SK-N-SH (cell line): ENCODE measurements at regions not wholly inside any gene's neighbourhood (a gene's known extent, or its start where the extent isn't known, plus 50 kb on each side); places are given as distances from the start of the nearest gene placed in this dataset.

Experiments
- CTCF ChIA-PET: fragments of 300-600, 350-600 bp; formaldehyde crosslinking; extraction: SDS; loops from one replicate; lab custom pipeline; 2021; lab: Yijun Ruan, JAX
- POLR2A ChIA-PET: fragments of 350-600 bp; sonication (Branson Sonifier 250); formaldehyde crosslinking; extraction: SDS; loops from one replicate; lab custom pipeline; 2020; ENCODE audit warnings: antibody characterized with exemption, inconsistent platforms; lab: Yijun Ruan, JAX
- DNase-seq: peaks from one replicate; pipeline ENCODE4 v3.0.0; 2012
- H2AFZ ChIP-seq: fragments of 200-600 bp; sonication (generic); 2 replicates; pipeline ENCODE4 v1.8.1; 2016; ENCODE audit warnings: antibody characterized with exemption, mild to moderate bottlenecking, low read depth
- H3F3A ChIP-seq: fragments of 200-600 bp; sonication (generic); replicated peaks from 2 replicates; pipeline ENCODE3; 2016; ENCODE audit warnings: antibody characterized with exemption, mild to moderate bottlenecking; ENCODE audit not compliant: insufficient read depth
- H3K27ac ChIP-seq, 2 experiments: fragments of 200-500 bp in 1 of 2; fragments of 200-600 bp in 1 of 2; sonication (Bioruptor generic) in 1 of 2; sonication (generic), shearing (Covaris generic) in 1 of 2; 2 replicates each; pipeline versions ENCODE4 v1.5.1 to v1.6.1; 2014 to 2016; ENCODE audit warnings: low read depth in 2 of 2, inconsistent platforms in 1 of 2, low read length in 1 of 2, mild to moderate bottlenecking in 1 of 2, mixed read lengths in 1 of 2
- H3K27me3 ChIP-seq: fragments of 200-600 bp; sonication (generic), shearing (Covaris generic); 2 replicates; pipeline ENCODE4 v1.6.1; 2016; ENCODE audit warnings: mixed run types; ENCODE audit not compliant: insufficient read depth
- H3K36me3 ChIP-seq, 2 experiments: fragments of 200-500 bp in 1 of 2; fragments of 200-600 bp in 1 of 2; sonication (Bioruptor generic) in 1 of 2; sonication (generic) in 1 of 2; replicated peaks in 1 of 2; 2 replicates each; pipeline versions ENCODE3 to v1.5.1; 2014 to 2016; ENCODE audit warnings: low read length in 1 of 2, mild to moderate bottlenecking in 1 of 2; ENCODE audit not compliant: insufficient read depth in 2 of 2, control insufficient read depth in 1 of 2
- H3K4me1 ChIP-seq, 2 experiments: fragments of 200-500 bp in 1 of 2; fragments of 200-600 bp in 1 of 2; sonication (Bioruptor generic) in 1 of 2; sonication (generic), shearing (Covaris generic) in 1 of 2; 2 replicates each; pipeline versions ENCODE4 v1.5.1 to v1.6.1; 2014 to 2016; ENCODE audit warnings: low read depth in 1 of 2, low read length in 1 of 2, mixed run types in 1 of 2; ENCODE audit not compliant: insufficient read depth in 2 of 2, control insufficient read depth in 1 of 2
- H3K4me2 ChIP-seq: fragments of 200-600 bp; sonication (generic), shearing (Covaris generic); 2 replicates; pipeline ENCODE4 v1.6.1; 2017; ENCODE audit warnings: mixed run types
- H3K4me3 ChIP-seq, 2 experiments: fragments of 200-500 bp in 1 of 2; fragments of 200-600 bp in 1 of 2; sonication (Bioruptor generic) in 1 of 2; sonication (generic), shearing (Covaris generic) in 1 of 2; 2 replicates each; pipeline versions ENCODE4 v1.5.1 to v1.8.1; 2014 to 2016; ENCODE audit warnings: low read depth in 2 of 2, inconsistent platforms in 1 of 2, low read length in 1 of 2, mild to moderate bottlenecking in 1 of 2, mixed read lengths in 1 of 2, moderate library complexity in 1 of 2
- H3K79me2 ChIP-seq: fragments of 200-600 bp; sonication (generic); 2 replicates; pipeline ENCODE4 v1.8.1; 2017; ENCODE audit warnings: mild to moderate bottlenecking; ENCODE audit not compliant: insufficient read depth
- H3K9ac ChIP-seq: fragments of 200-600 bp; sonication (generic); 2 replicates; pipeline ENCODE4 v1.6.1; 2017; ENCODE audit warnings: mixed run types
- H3K9me2 ChIP-seq: fragments of 200-600 bp; sonication (generic); 2 replicates; pipeline ENCODE4 v1.6.1; 2017; ENCODE audit warnings: mixed run types
- H3K9me3 ChIP-seq: fragments of 200-600 bp; sonication (generic); 2 replicates; pipeline ENCODE4 v1.6.1; 2017; ENCODE audit warnings: mixed run types, mild to moderate bottlenecking, moderate library complexity
- H4K20me1 ChIP-seq: fragments of 200-600 bp; sonication (generic); 2 replicates; pipeline ENCODE4 v1.6.1; 2017; ENCODE audit warnings: mild to moderate bottlenecking, mixed run types; ENCODE audit not compliant: insufficient read depth
- CHD2 ChIP-seq: fragments of 150-350 bp; IDR thresholded peaks from 2 replicates; pipeline ENCODE4 v1.6.1; 2018; ENCODE audit warnings: low read length; ENCODE audit not compliant: partially characterized antibody
- EP300 ChIP-seq, 2 experiments: IDR thresholded peaks; 2 replicates each; pipeline versions ENCODE4 v1.4.0 to v1.6.1; 2012; ENCODE audit warnings: borderline replicate concordance in 1 of 2, low read depth in 1 of 2, low read length in 1 of 2
- FOSL2 ChIP-seq: IDR thresholded peaks from 2 replicates; pipeline ENCODE4 v1.4.0; 2012; ENCODE audit warnings: low read depth, mild to moderate bottlenecking, moderate library complexity, borderline replicate concordance
- GABPA ChIP-seq: IDR thresholded peaks from 2 replicates; pipeline ENCODE4 v1.4.0; 2012; ENCODE audit warnings: low read depth, mild to moderate bottlenecking
- GATA2 ChIP-seq: sonication (generic); formaldehyde crosslinking; IDR thresholded peaks from 2 replicates; pipeline ENCODE4 v1.5.0; 2020; ENCODE audit warnings: mild to moderate bottlenecking, missing genetic modification reagents
- JUND ChIP-seq: IDR thresholded peaks from 2 replicates; pipeline ENCODE4 v1.4.0; 2012
- NFIC ChIP-seq: IDR thresholded peaks from 2 replicates; pipeline ENCODE4 v1.4.0; 2012; ENCODE audit warnings: borderline replicate concordance
- NRF1 ChIP-seq: IDR thresholded peaks from 2 replicates; pipeline ENCODE4 v1.6.1; 2012; ENCODE audit warnings: low read depth, mild to moderate bottlenecking, low read length
- POLR2AphosphoS5 ChIP-seq: IDR thresholded peaks from 2 replicates; pipeline ENCODE4 v1.6.1; 2012; ENCODE audit warnings: low read depth, low read length
- RFX5 ChIP-seq: IDR thresholded peaks from 2 replicates; pipeline ENCODE4 v1.6.1; 2012; ENCODE audit warnings: mild to moderate bottlenecking, improper control_type of control experiment, low read length
- SMC3 ChIP-seq: IDR thresholded peaks from 2 replicates; pipeline ENCODE4 v1.6.1; 2012; ENCODE audit warnings: low read depth, low read length, improper control_type of control experiment
- TAF1 ChIP-seq: IDR thresholded peaks from 2 replicates; pipeline ENCODE4 v1.6.1; 2012; ENCODE audit warnings: low read depth, mild to moderate bottlenecking, low read length, moderate library complexity, borderline replicate concordance
- TCF12 ChIP-seq: IDR thresholded peaks from 2 replicates; pipeline ENCODE4 v1.4.0; 2012
- TEAD4 ChIP-seq: IDR thresholded peaks from 2 replicates; pipeline ENCODE4 v1.4.0; 2012; ENCODE audit warnings: mild to moderate bottlenecking, borderline replicate concordance; ENCODE audit not compliant: insufficient read depth
- YY1 ChIP-seq: IDR thresholded peaks from 2 replicates; pipeline ENCODE4 v1.4.0; 2012; ENCODE audit warnings: low read depth, mild to moderate bottlenecking
- WGBS: methylation state at CpG from one replicate; pipeline ENCODE4 v1.1.6; 2017; ENCODE audit warnings: low lambda C conversion rate; 5-methylcytosine and 5-hydroxymethylcytosine counted together
- TF ChIP-seq, protein P1 (sequence below): IDR thresholded peaks from 2 replicates; pipeline ENCODE4; 2012
- TF ChIP-seq, protein P2 (sequence below): IDR thresholded peaks from 2 replicates; pipeline ENCODE4 v1.4.0; 2012; ENCODE audit warnings: low read depth
- TF ChIP-seq, protein P3 (sequence below): IDR thresholded peaks from 2 replicates; pipeline ENCODE4 v1.4.0; 2012; ENCODE audit warnings: low read depth, borderline replicate concordance
- TF ChIP-seq, protein P4 (sequence below): fragments of 150-350 bp; IDR thresholded peaks from 2 replicates; pipeline ENCODE4 v1.6.1; 2016; ENCODE audit warnings: mild to moderate bottlenecking, low read depth, low read length

DNA sequence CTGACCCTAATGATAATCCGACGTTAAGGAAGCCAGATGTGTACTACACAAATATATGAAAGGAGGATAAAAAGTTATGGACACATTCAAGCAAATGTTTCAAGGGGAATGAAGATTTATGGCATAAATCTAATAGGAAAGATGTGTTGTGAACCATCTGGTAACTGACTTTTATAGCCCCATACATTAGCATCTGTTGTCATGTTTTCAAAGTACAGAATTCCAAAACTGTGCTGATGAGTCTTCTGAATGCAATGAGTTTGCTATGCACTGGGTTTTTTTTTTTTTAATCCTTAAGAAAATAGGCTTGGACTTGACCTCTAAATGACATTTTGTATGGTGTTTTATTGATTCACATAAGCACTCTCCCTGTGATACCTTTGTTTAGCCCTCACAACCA is 158.5 kb upstream of the ESRRG start:
- no peaks in the 10 kb centered on the region for H3K36me3 ChIP-seq
- POLR2A ChIA-PET = no interaction called here
- no peak overlapping the region for H3K27ac ChIP-seq
- no peak overlapping the region for H3K9ac ChIP-seq
- no peaks in the 10 kb centered on the region for H3K9me3 ChIP-seq
- no peaks in the 10 kb centered on the region for H3F3A ChIP-seq
- WGBS = 76% methylated on average over 2 of the region's 2 CpGs
- H3K27me3 ChIP-seq = no peaks in the 10 kb centered on the region
- TF ChIP-seq GATA2 (CRISPR knock-in tag) = no peak
- TF ChIP-seq, protein P1, sequence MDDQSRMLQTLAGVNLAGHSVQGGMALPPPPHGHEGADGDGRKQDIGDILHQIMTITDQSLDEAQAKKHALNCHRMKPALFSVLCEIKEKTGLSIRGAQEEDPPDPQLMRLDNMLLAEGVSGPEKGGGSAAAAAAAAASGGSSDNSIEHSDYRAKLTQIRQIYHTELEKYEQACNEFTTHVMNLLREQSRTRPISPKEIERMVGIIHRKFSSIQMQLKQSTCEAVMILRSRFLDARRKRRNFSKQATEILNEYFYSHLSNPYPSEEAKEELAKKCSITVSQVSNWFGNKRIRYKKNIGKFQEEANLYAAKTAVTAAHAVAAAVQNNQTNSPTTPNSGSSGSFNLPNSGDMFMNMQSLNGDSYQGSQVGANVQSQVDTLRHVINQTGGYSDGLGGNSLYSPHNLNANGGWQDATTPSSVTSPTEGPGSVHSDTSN = no peak
- no peak for TF ChIP-seq POLR2AphosphoS5
- TF ChIP-seq, protein P2, sequence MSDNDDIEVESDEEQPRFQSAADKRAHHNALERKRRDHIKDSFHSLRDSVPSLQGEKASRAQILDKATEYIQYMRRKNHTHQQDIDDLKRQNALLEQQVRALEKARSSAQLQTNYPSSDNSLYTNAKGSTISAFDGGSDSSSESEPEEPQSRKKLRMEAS = no peak
- no peak for TF ChIP-seq EP300 (IDR thresholded peaks at IDR 0.05; ENCODE audit: borderline replicate concordance in 1 of 2, low read depth in 1 of 2, low read length in 1 of 2)
- no peak for TF ChIP-seq CHD2
- TF ChIP-seq RFX5 = no peak
- no peak for TF ChIP-seq SMC3
- TF ChIP-seq GABPA = no peak
- no peak for TF ChIP-seq FOSL2
- TF ChIP-seq YY1 = no peak
- TF ChIP-seq, protein P3, sequence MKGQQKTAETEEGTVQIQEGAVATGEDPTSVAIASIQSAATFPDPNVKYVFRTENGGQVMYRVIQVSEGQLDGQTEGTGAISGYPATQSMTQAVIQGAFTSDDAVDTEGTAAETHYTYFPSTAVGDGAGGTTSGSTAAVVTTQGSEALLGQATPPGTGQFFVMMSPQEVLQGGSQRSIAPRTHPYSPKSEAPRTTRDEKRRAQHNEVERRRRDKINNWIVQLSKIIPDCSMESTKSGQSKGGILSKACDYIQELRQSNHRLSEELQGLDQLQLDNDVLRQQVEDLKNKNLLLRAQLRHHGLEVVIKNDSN = no peak
- TF ChIP-seq NFIC = no peak
- TF ChIP-seq, protein P4, sequence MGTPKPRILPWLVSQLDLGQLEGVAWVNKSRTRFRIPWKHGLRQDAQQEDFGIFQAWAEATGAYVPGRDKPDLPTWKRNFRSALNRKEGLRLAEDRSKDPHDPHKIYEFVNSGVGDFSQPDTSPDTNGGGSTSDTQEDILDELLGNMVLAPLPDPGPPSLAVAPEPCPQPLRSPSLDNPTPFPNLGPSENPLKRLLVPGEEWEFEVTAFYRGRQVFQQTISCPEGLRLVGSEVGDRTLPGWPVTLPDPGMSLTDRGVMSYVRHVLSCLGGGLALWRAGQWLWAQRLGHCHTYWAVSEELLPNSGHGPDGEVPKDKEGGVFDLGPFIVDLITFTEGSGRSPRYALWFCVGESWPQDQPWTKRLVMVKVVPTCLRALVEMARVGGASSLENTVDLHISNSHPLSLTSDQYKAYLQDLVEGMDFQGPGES = no peak
- no peak for TF ChIP-seq JUND
- no peak for TF ChIP-seq NRF1
- no peak for TF ChIP-seq TEAD4
- no peak for TF ChIP-seq TAF1
- no peak for TF ChIP-seq TCF12
- H3K4me2 ChIP-seq = no peak overlapping the region
- no peaks in the 10 kb centered on the region; a peak in 1 of 4 replicates for H3K4me1 ChIP-seq
- CTCF ChIA-PET = interaction anchor here (0.9 kb wide), 1 partner anchor 18 kb away, joined by 3 read pairs; no protein-coding TSS in a partner anchor
- H2AFZ ChIP-seq = no peak overlapping the region
- no peak overlapping the region for H3K4me3 ChIP-seq
- H3K79me2 ChIP-seq = no peaks in the 10 kb centered on the region
- no peak for DNase-seq
- no peaks in the 10 kb centered on the region for H3K9me2 ChIP-seq
- H4K20me1 ChIP-seq = no peaks in the 10 kb centered on the region
